Spleen (tissue), 11 donors: ENCODE measurements at regions not wholly inside any gene's neighbourhood (a gene's known extent, or its start where the extent isn't known, plus 50 kb on each side); places are given as distances from the start of the nearest gene placed in this dataset.

ENCODE experiments used
- DNase-seq: peaks from one replicate; pipeline ENCODE4 v3.0.0-alpha.2; 2020
- H3K27ac ChIP-seq, 8 donors: fragments of 200-600 bp; sonication (generic) in 7 of 8; 1 replicate in 4 of 8; 2 replicates in 4 of 8; pipeline versions ENCODE4 v1.5.0 to v1.8.0; 2016 to 2021; ENCODE audit warnings: inconsistent platforms in 4 of 8, mild to moderate bottlenecking in 4 of 8, moderate library complexity in 1 of 8
- H3K27me3 ChIP-seq, 7 donors: fragments of 200-600 bp; sonication (generic) in 6 of 7; replicated peaks in 1 of 7; 1 replicate in 4 of 7; 2 replicates in 3 of 7; pipeline versions ENCODE4 v1.5.0 to v1.8.0; 2016 to 2021; ENCODE audit warnings: inconsistent platforms in 3 of 7, mild to moderate bottlenecking in 1 of 7
- H3K36me3 ChIP-seq, 6 donors: fragments of 200-600 bp; sonication (generic) in 5 of 6; 1 replicate in 4 of 6; 2 replicates in 2 of 6; pipeline versions ENCODE4 v1.5.0 to v1.8.0; 2016 to 2021; ENCODE audit warnings: inconsistent platforms in 2 of 6
- H3K4me1 ChIP-seq, 6 donors: fragments of 200-600 bp; sonication (generic) in 5 of 6; 1 replicate in 3 of 6; 2 replicates in 3 of 6; pipeline versions ENCODE4 v1.5.0 to v1.8.0; 2016 to 2021; ENCODE audit warnings: inconsistent platforms in 3 of 6
- H3K4me3 ChIP-seq, 8 donors: fragments of 200-600 bp; sonication (generic) in 7 of 8; 1 replicate in 4 of 8; 2 replicates in 4 of 8; pipeline versions ENCODE4 v1.5.0 to v1.8.0; 2016 to 2021; ENCODE audit warnings: inconsistent platforms in 4 of 8, mild to moderate bottlenecking in 4 of 8, moderate library complexity in 2 of 8
- H3K9me3 ChIP-seq, 8 donors: fragments of 200-600 bp; sonication (generic) in 7 of 8; 1 replicate in 4 of 8; 2 replicates in 4 of 8; pipeline versions ENCODE4 v1.5.0 to v1.8.0; 2016 to 2021; ENCODE audit warnings: inconsistent platforms in 4 of 8
- CTCF ChIP-seq, 11 experiments: fragments of 200-600 bp in 7 of 11; fragments of 450-650 bp in 4 of 11; sonication (generic) in 4 of 11; IDR thresholded peaks in 8 of 11; conservative IDR thresholded peaks in 3 of 11; 1 replicate in 7 of 11; 2 replicates in 4 of 11; pipeline versions ENCODE4 v1.4.0 to v1.8.0; 2016 to 2021; ENCODE audit warnings: antibody characterized with exemption in 11 of 11, inconsistent platforms in 4 of 11, mild to moderate bottlenecking in 1 of 11
- POLR2A ChIP-seq, 3 donors: fragments of 450-650 bp; IDR thresholded peaks; one replicate each; pipeline ENCODE4 v1.5.1; 2017; ENCODE audit warnings: antibody characterized with exemption in 3 of 3, mild to moderate bottlenecking in 1 of 3
- POLR2AphosphoS5 ChIP-seq, 3 donors: sonication (generic); formaldehyde crosslinking; IDR thresholded peaks; one replicate each; pipeline ENCODE4 v1.5.1; 2017; ENCODE audit warnings: antibody characterized with exemption in 3 of 3
- WGBS, 5 donors: extraction: QIAGEN DNeasy Blood & Tissue Kit in 3 of 5; methylation state at CpG; one replicate each; pipeline versions ENCODE4 v1.1.5 to v1.1.7; 2013 to 2018; 5-methylcytosine and 5-hydroxymethylcytosine counted together
- intact Hi-C: fragments of 100-400 bp; cut with DNase I; formaldehyde crosslinking; loops from one replicate; pipeline ENCODE4 v1.15.0; 2023; ENCODE audit warnings: low total_unique reads
- donor health status: healthy with polysubstance abuse.
- donor health status: DM: no; HTN: no; CAD: no; lungs with moderate emphysema.
- donor health status: DM: no; HTN: no; CAD: no.
- donor health status: Bipolar disorder and iron deficiency.
- donor health status: healthy.
- donor health status: DM: no; HTN: no; CAD: no.
- donor health status: DM: yes; HTN: yes; CAD: no.

DNA sequence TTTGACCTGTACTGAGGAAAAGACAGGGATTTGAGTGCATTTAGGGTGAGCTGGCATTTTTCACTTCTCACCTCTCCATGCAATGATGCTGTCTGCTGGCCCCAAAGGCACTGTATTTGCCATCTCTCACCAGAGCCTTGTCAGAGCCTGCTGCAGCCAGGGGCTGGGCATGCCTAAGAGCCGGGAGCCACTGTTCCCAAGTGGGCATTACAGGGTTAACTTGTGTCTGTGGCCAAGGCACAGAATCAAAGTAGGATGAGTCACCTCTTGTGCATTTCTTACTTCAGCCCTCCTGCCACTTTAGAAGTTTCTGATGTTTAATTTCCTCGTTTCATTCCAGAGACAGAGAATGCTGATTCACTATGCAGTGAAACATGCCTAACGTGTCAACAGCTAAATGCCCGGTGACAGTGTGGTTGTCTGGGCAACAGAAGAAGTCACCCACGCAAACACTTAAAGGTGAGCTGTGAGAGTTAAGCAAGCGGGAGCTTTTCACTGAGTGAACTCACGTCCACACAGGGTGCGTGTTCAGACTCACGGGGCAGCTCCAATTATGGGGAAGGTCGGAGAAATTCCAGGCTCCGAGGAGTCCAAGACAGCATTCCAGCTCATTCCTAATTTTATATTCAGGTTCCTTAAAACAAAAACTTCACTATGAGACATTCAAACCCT, 57.1 kb upstream of the IGFBP3 start:
- Histone ChIP-seq H3K27ac (peak overlapping the region in 1 of 8 donors; percentile 15), H3K36me3 (no peaks in the 10 kb centered on the region), H3K27me3 (peaks cover 0 to 8% (median 0%) of the 10 kb centered on the region in 7 donors), H3K9me3 (peaks cover 0 to 4% (median 0%) of the 10 kb centered on the region in 8 donors), H3K4me1 (peaks cover 0 to under 1% (median 0%) of the 10 kb centered on the region in 6 donors), H3K4me3 (no peak overlapping the region)
- no peak for TF ChIP-seq CTCF (IDR thresholded peaks at IDR 0.05 in 8 of 11, conservative IDR thresholded peaks at IDR 0.05 in 3 of 11)
- no peak for TF ChIP-seq POLR2A (IDR thresholded peaks at IDR 0.05)
- no peak for TF ChIP-seq POLR2AphosphoS5 (IDR thresholded peaks at IDR 0.05)
- 40 to 52% (median 45%) methylated on average over 11 of the region's 11 CpGs for WGBS, 5 donors
- intact Hi-C loops: no loop called here
- DNase-seq: no peak

GRCh38 chr7:45977256-45977780, 56.2 kb upstream of the IGFBP3 start:
- Histone ChIP-seq H3K4me1 (peaks cover 0 to 9% (median 0%) of the 10 kb centered on the region in 6 donors), H3K9me3 (peaks cover 0 to 4% (median 0%) of the 10 kb centered on the region in 8 donors), H3K27ac (no peak overlapping the region), H3K27me3 (peaks cover 0 to 8% (median 0%) of the 10 kb centered on the region in 7 donors), H3K36me3 (no peaks in the 10 kb centered on the region), H3K4me3 (no peak overlapping the region)
- intact Hi-C loops: no loop called here
- no peak for TF ChIP-seq CTCF (IDR thresholded peaks at IDR 0.05 in 8 of 11, conservative IDR thresholded peaks at IDR 0.05 in 3 of 11)
- no peak for TF ChIP-seq POLR2A (IDR thresholded peaks at IDR 0.05)
- TF ChIP-seq POLR2AphosphoS5 (IDR thresholded peaks at IDR 0.05): no peak
- DNase-seq: no peak
- WGBS, 5 donors: 88 to 93% (median 91%) methylated on average over 4 of the region's 4 CpGs

DNA sequence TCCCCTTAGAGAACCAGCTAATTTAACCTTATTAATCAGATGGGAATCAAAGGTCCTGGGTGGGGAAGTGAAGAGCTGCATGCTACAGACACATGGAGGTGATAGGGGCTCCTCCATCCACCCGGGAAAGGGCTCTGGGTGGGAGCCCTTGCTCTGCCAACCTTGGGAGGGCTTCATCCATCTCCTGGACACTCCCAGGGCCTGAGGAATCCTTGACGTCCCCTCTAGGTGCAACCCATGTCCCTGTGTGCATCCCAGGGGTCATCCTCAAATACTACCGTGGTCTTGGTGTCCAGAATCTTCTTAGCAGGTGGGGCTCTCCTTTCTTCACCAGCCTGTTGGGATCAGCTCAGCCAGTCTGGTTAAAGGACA, 55.4 kb upstream of the IGFBP3 start:
- TF ChIP-seq POLR2A (IDR thresholded peaks at IDR 0.05) (no peak), POLR2AphosphoS5 (IDR thresholded peaks at IDR 0.05) (no peak), CTCF (IDR thresholded peaks at IDR 0.05 in 8 of 11, conservative IDR thresholded peaks at IDR 0.05 in 3 of 11) (no peak)
- DNase-seq: no peak
- Histone ChIP-seq H3K4me1 (peaks cover 0 to 9% (median 0%) of the 10 kb centered on the region in 6 donors), H3K27ac (no peak overlapping the region), H3K9me3 (peaks cover 0 to 2% (median 0%) of the 10 kb centered on the region in 8 donors), H3K4me3 (no peak overlapping the region), H3K36me3 (no peaks in the 10 kb centered on the region), H3K27me3 (peaks cover 0 to 8% (median 0%) of the 10 kb centered on the region in 7 donors)
- 74 to 93% (median 85%) methylated on average over 3 of the region's 3 CpGs for WGBS, 5 donors
- intact Hi-C loops: no loop called here

GRCh38 chr7:45975847-45976484, 54.9 kb upstream of the IGFBP3 start:
- intact Hi-C loops: no loop called here
- TF ChIP-seq POLR2AphosphoS5 (IDR thresholded peaks at IDR 0.05): no peak
- TF ChIP-seq POLR2A (IDR thresholded peaks at IDR 0.05): no peak
- no peak for TF ChIP-seq CTCF (IDR thresholded peaks at IDR 0.05 in 8 of 11, conservative IDR thresholded peaks at IDR 0.05 in 3 of 11)
- no peak overlapping the region for H3K4me3 ChIP-seq
- no peaks in the 10 kb centered on the region for H3K9me3 ChIP-seq
- peaks cover 0 to 9% (median 0%) of the 10 kb centered on the region in 6 donors for H3K4me1 ChIP-seq
- no peak overlapping the region for H3K27ac ChIP-seq
- 80 to 91% (median 84%) methylated on average over 4 to 8 of the region's 8 CpGs for WGBS, 5 donors
- H3K36me3 ChIP-seq: no peaks in the 10 kb centered on the region
- H3K27me3 ChIP-seq: peaks cover 0 to 8% (median 0%) of the 10 kb centered on the region in 7 donors
- no peak for DNase-seq
